HL-60 (cell line): ENCODE measurements at regions not wholly inside any gene's neighbourhood (a gene's known extent, or its start where the extent isn't known, plus 50 kb on each side); places are given as distances from the start of the nearest gene placed in this dataset.

Source experiments
- CTCF ChIP-seq: IDR thresholded peaks from one replicate; pipeline ENCODE4 v1.5.1; 2011; ENCODE audit warnings: low read length, control low read depth, inconsistent platforms; ENCODE audit not compliant: insufficient read depth
- GABPA ChIP-seq: IDR thresholded peaks from 2 replicates; pipeline ENCODE4 v1.6.1; 2012; ENCODE audit warnings: low read depth
- POLR2AphosphoS5 ChIP-seq: IDR thresholded peaks from 2 replicates; pipeline ENCODE4 v1.6.1; 2012; ENCODE audit warnings: low read depth
- REST ChIP-seq: IDR thresholded peaks from 2 replicates; pipeline ENCODE4 v1.6.1; 2012; ENCODE audit warnings: low read depth; ENCODE audit not compliant: insufficient replicate concordance
- SPI1 ChIP-seq: IDR thresholded peaks from 2 replicates; pipeline ENCODE4 v1.6.1; 2012; ENCODE audit warnings: low read depth, mild to moderate bottlenecking, borderline replicate concordance

GRCh38 chr2:204437815-204438756, 107.2 kb upstream of the PARD3B start:
- TF ChIP-seq CTCF: no peak
- TF ChIP-seq REST: no peak
- TF ChIP-seq POLR2AphosphoS5: no peak
- no peak for TF ChIP-seq GABPA
- no peak for TF ChIP-seq SPI1
